HG02884 (cell line): ENCODE measurements at regions not wholly inside any gene's neighbourhood (a gene's known extent, or its start where the extent isn't known, plus 50 kb on each side); places are given as distances from the start of the nearest gene placed in this dataset.
"Not testable (repeated sequence)": the region's sequence is repeated elsewhere in the genome, so short reads cannot be mapped to it uniquely, and the experiment has no call there.

Source experiments
- ATAC-seq: cut with Tn5 transposase; IDR thresholded peaks from one replicate; pipeline ENCODE4 v1.9.1; 2021; ENCODE audit warnings: mild to moderate bottlenecking, moderate library complexity; ENCODE audit not compliant: unreplicated experiment

DNA sequence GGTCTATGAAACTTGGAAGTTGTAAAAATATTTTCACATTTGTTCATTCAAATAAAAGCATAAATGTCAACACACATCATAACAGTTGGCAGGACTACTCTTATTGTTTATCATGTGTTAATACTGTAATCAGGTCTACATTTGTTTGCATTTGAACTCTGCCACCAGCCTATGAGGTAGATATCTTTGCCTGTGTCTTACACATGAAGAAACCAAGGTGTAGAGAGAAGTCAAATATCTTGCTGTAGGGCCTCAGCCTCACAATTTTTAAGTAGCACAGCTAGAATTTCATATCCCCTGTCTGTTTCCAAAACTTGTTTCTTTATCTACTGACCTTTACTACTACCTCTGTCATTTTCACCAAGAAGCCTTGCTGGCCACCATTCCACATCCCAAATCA, 161.9 kb downstream of the ZIC4 start:
- no peak for ATAC-seq

DNA sequence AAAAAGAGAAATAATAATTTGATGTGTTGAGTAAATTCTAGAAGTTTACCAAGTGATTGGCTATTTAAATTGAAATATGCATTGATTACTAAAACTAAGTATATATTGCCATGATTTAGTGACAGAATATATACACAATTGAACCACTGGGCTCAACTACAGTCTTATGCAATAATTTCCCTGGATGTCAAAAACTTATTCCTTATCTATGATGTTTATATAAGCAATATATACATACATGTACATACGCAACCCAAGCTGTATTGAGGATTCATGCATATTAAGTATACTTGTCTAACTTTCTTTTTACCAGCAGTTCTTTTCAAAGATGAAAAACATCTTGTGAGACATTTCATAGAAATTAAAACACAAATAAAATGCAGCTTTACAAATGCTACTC, 165.8 kb downstream of the ZIC4 start:
- ATAC-seq: no peak

DNA sequence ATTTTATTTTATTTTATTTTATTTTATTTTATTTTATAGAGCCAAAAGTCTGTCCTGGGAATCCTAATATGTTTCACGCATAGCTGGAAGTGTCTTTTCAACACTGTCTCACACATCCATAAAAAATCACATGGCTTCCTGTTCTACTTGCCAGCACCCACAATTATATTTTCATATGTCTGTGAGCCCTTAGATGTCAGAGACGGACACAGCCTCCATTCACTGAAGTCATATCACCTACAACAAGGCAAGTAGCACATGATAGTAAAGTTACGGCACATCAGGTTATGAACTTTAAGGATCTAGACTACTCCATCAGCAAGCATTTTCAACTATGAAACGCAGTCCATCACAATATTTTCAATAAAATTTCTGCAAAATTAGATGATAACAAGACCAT, 168.4 kb downstream of the ZIC4 start:
- ATAC-seq: no peak

DNA sequence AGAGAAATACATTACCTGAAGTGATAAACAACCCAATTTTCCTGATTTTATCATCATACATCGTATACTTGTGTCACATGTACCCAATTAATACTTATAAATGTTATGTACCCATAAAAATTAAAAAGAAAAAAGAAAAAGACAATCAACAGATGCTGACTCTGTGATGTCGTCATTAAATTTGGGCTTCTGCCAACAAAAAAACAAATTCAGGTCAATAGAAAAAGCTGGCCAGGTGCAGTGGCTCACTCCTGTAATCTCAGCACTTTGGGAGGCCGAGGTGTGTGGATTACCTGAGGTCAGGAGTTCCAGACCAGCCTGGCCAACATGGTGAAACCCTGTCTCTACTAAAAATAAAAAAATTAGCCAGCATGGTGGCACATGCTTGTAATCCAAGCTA, 174.4 kb downstream of the ZIC4 start:
- not testable (repeated sequence) for ATAC-seq

DNA sequence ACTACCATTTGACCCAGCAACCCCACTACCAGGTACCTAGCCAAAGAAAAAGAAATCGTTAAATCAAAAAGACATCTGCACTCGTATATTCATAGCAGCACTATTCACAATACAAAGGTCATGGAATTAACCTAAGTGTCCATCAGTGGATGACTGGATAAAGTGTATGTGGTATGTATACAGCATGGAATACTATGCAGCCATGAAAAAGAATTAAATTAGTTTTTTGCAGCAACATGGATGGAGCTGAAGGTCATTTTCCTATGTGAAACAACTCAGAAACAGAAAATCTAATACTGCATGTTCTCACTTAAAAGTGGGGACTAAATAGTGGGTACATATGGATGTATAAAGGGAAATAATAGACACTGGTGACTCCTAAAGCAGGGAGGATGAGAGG, 175.2 kb downstream of the ZIC4 start:
- ATAC-seq: no peak

DNA sequence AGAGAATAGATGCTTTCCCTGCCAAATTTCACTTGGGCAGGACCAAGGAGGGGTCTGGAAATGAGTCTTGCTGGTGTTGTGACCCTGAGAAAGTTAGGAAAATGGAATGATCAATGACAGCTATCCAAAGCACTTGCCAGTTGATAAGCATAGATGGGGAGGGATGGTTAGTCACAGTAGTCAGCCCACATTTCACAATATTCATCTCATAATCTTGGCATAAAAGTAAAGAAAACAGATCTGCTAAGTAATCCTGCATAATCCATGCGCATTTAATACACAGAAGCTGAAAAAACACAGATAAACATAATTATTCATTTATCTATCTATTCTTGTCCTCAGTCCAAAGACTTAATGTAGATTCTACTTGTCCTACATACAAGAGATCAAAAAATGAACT, 184.1 kb downstream of the ZIC4 start:
- ATAC-seq: no peak

DNA sequence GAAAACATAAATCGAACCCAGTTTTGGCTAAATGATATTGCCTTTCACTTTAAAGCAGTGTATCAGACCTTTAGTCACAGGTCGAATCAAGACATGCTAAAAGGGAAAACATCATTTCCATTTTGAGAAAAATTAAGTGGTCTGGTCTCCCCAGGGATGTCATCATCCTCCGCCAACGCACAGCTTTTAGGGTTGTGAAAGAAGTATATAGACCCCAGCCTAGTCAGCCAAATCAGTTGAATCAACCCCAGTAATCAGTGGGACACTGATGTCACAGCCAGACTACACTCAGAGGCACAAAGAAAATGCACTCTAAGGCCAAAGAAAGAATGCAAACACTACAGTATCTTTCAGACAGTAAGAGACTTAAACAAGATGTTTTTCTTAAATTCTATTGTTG, 187.4 kb downstream of the ZIC4 start:
- ATAC-seq: no peak

DNA sequence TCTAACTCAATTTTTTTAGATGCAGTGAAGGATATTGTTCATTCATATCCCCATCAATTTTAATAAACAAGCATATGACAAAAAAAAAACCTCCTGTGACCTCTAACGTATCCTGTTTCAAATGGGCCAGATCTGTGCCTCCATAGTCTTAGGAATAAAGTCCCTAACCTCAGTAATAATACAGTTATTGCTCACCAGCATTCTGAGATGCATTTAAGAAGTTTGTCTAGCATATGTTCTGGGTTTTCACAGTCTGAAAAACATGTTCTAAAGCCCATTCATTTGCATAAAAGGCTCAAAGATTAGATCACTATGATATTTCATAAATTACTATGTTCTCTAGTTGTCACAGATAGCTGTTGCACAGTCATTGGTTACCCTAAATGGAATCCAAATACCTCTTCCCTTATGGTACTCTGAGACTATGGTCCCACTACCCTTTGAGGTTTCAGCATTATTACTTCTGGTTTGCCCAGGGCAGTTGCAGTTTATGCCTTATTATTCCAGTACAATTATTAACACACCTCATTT, 190.1 kb downstream of the ZIC4 start:
- ATAC-seq: no peak

DNA sequence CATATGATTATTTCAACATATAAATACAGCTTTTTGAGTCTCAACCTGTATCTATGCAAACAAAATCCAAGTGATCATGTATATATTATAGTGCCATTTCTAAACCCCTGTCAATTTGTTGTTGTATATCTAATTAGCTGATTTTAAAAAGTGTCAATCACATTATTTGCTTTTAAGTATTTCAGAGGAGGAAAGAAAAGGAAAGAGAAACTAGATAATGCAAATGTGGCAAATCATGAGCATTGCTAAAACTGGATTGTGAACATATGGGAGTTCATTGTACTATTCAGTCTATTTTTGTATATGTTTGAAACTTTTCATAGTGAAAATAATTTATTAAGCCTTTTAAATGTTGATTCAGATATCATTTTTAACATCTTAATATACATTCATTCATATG, 190.7 kb downstream of the ZIC4 start:
- ATAC-seq: no peak

DNA sequence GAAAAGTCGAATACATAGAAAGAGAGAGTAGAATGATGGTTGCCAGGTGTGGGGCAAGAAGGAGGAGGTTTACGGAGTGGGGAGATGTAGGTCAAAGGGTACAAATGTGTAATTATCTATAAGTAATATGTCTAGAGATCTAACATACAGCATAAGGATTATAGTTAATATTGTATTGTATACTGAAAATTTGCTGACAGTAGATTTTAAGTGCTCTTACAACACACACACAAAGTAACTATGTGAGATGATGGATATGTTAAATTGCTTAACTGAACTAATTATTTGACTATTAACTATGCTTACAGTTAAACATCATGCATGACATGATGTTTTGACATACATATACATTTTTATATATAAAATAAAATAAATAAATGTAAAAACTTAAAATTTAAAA, 192.7 kb downstream of the ZIC4 start:
- ATAC-seq: no peak

DNA sequence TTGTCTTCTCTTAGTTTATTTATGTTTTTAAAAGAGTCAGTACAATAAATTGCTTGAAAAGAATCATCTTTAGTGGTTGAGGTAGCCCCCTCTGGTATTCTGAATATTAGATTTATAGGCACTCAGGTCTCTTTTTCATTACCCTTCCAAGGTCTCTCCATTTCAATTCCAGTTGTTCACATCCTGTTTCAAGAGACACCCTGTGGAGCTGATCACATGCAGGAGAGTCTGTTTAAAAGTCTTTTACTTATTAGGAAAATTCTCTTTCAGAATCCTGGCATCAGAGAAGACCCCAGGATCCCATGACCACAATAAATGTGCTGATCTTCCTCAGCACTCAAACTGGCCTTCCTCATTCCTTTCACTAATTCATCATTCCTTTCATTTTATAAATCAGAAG, 195.7 kb downstream of the ZIC4 start:
- no peak for ATAC-seq

DNA sequence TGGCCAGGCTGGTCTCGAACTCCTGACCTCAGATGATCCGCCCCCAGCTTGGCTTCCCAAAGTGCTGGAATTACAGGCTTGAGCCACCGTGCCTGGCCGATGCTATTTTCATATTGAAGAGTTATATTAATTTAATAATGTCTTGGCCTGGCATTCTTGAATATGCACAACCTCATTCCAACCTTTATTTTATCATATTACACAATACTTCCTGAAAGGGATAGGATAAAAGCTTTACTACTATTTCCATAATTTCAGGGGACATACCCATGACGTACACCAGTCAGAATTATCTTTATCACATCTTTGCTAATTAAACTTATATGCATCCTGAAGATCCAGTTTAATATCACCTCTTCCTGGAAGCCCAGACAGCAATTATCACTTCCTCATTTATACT, 205.3 kb downstream of the ZIC4 start:
- ATAC-seq: no peak

DNA sequence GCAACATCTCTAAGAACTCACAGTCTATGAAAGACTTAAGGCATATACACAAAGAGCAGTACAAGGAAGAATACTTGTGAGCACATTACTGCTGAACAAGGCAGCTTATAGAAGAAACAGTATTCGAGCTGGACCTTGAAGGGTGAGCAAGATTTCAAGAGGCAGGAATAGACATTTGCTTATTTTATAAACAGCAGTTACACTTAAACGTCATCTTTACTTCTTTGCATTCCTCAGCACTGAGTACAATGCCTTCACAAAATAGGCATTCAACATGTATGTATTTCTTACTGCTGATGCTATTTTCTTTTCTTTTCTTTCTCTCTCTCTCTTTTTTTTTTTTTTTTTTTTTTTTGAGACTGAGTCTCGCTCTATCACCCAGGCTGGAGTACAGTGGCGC, 205.8 kb downstream of the ZIC4 start:
- ATAC-seq: no peak

DNA sequence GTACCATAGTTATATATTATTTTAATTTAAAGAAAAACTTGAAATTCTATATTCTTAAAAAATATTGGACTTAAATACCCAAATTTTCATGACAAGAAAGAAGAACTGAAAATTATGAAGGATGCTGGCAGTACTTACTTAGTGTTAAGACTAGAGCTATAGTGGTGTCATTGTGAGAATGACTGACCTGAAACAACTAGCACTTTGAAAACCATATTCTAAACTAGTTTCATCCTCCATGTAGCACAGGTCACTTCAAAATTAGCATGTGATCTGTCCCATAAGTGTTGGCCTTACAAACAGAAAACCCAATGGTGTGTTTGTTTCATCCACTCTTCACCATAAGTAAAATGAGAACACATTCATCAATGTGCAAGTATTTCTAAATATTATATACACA, 208.6 kb downstream of the ZIC4 start:
- no peak for ATAC-seq

DNA sequence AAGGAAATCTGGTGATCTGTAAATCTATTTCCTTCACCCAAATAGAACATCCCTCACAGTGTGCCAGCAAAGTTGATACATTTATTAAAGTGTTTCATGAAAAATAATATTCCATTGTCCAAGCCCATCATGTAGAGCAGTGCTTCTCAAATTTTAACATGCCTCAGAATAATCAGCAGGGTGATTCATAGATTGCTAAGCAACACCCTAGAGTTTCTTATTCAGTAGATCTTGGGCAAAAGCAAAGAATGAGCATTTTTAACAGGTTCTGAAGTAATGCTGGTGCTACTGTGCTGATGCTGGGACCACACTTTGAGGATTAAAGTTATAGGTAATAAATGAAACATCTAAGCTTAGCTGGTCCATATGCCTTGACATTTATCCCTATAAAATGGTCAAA, 210.5 kb downstream of the ZIC4 start:
- ATAC-seq: no peak

DNA sequence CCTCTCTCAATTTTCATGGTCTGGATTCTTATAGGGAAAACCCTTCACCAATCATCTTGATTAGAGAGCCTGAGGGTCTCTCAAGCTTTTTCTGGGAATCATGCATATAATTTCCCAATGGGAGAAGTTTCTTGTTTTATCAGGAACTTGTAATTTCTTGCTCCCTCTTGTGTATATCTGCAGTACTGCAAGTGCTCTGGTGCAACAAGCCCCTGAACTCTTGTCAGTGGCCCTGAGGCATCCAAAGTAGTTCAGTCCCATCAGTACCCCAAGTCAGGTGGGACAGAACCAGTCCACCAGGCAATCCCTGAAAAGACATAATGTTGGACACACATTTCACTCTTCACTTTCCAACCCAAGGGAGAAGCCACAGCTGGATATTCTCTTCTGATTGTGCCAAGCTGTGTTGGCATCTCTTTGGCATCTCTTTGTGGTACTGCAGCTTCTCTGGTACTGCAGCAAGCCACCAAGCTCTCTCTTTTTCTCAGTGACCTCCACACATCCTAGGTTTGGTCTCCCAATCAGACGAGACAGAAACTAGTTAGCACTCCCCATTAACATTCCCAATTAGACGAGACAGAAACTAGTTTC, 214.5 kb downstream of the ZIC4 start:
- peak; percentile 70 for ATAC-seq

DNA sequence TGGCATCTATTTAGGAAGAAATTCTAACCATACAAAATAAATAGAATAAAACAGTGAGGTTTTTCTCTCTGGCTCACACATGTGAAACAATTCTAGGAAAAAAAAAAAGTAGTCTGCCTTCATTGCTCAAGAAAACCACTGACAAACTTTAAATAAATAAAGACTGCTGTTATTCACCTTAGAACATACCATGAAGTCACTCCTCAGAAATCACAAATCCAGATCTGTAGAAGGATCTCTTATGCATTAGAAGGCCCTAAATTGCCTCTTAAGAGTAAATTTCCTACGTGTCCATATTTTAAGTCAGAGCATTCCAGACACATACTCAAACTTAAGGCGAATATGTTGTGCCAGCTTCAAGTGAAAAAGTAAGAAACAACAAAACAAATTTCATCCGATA, 217.3 kb downstream of the ZIC4 start:
- ATAC-seq: no peak

DNA sequence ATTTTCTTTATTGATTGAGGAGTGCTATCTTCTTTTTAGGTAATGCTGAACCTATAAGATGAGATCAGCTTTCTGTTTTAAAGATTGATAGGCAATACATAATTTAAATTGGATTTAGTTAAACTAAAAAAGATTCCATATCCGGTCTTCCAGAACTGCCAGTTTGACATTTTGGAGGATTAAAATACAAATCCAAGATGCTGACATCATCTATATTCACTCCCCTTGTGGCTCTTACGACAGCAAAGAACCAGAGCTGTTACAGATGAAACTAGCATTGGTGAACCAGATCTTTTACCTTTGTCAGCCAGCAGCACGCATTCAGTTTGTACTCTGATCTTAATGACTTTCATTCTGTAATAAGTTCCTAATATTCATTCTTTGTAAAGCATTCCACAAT, 218.7 kb downstream of the ZIC4 start:
- ATAC-seq: no peak

DNA sequence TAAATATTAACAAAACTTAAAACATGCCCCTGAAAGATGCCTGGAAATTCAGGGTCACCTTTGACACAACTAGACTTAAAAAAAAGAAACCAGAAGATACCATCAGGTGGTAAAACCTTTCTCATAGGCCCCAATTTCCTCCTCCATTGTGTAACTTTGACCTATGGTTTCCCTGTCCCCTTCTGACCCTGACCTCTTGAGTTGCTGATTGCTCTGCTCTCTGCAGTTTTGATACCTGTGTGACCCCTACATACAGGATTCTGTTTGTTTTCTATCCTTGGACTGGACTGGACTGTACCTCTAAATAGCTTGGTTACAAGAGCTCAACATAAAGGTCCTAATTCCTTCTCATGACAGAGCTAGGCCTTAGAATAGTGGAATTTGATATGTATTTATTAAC, 220.6 kb downstream of the ZIC4 start:
- ATAC-seq: no peak

DNA sequence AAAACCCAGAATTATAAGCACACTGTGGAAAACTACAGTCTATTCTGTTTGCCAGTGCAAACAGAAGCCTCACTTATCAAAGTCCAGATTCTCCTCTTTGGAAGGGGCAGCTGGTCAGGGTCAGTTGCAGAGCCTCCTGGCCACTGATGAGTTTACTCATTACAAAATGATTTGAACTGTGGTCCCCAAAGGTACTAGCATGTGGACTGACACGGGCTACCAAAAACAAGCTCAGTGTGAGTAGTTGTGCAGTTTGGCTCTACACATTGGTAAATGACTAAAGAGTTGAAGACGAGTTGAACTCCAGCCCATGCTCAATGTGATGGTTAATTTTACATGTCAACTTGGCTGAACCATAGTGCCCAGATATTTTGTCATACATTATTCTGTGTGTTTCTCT, 221.5 kb downstream of the ZIC4 start:
- no peak for ATAC-seq

DNA sequence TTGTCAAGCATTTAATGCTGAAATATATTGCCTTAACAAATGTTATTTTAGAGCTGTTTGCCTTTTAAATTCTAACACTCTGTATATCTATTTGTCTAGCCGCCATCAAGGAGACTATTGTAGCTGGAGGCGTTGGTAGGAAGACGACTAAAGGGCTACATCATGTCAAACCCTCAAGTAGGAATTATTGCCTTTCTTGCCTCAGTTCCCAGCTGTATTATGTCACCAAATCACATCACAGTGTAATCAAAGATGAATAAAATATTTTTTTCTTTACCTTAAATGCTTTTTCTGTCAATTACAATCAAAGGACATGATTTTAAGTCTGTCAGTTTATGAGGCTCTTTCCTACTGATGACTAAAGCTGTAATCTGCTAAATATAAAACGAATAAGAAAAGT, 233.1 kb downstream of the ZIC4 start:
- no peak for ATAC-seq

DNA sequence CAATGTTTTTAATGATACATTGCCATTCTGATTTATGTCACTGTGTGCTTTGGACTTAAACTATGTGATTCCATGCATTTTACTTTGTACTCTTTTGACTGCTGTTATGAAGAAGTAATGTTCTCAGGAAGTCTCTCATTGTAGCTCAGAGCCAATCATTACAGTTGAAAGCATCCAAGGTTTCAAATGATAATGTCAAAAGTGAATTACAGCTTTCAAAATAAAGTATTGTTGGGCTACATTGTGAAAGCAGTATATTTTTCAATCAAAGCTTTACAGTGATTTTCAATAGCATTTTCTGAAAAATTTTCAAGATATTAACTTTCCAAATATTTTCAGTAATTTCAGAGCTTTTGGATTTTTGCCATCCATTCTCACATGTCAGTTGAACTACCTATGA, 243.6 kb downstream of the ZIC4 start:
- ATAC-seq: no peak

DNA sequence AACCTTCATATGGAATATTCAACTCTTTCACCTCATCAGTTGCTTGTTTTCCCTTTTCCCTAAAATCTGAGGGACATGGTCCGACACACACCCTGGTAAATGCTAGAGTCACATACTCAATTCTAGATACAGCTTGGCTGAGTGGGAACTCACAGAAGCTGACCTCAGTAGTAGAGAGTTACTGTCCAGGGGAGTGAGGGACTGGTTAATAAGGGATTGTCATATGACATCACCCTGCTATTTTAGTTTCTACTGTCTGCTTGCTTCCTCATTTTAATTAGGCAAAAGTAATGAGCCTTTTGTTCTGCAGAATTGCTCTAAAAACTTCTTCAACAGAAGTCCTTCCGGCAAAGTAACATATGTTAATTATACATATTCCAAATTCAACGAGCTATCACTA, 244.5 kb downstream of the ZIC4 start:
- ATAC-seq: no peak

DNA sequence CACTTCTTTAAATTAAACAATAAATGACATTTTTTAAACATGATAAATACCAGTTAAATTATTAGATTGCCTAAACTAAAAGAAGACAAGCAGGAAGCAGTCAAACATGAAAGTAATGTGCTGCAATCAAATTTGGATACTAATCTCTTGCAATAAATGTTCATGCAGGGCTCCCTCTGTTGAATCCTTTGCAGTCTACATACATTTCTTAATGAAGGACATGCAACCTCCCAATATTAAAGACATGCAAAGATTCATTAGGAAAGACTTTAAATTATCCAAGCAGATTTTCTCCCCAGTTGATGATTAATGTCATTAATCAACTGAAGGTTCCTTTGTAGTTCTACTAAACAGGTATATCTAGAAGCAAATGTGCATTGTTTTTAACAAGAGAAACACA, 245.4 kb downstream of the ZIC4 start:
- no peak for ATAC-seq
